Hepatic stellate cell (primary cell): ENCODE measurements at regions not wholly inside any gene's neighbourhood (a gene's known extent, or its start where the extent isn't known, plus 50 kb on each side); places are given as distances from the start of the nearest gene placed in this dataset.
"Not testable (repeated sequence)": the region's sequence is repeated elsewhere in the genome, so short reads cannot be mapped to it uniquely, and the experiment has no call there.

ENCODE experiments used
- DNase-seq: peaks from one replicate; pipeline ENCODE4 v3.0.0; 2011; ENCODE audit warnings: low spot score

DNA sequence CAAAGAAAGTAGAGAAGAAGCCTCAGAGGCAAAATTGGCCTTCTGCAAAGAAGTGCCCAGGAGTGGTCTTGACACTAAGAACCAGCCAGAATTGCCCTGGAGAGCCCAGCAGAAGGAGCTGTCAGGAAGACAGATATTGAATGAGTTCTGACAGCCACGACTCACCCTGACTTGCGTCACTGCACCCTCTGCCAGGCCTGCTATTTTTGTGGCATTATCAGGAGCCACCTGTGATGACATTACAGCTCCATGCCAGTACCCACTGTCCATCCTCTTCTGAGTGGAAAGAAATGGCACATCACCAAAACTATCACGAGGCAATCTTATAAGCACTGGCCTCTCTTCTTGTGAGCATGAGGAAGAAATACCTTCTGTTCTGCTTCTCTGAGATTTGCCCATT lies 67.7 kb downstream of the SMIM20 start:
- no peak for DNase-seq

DNA sequence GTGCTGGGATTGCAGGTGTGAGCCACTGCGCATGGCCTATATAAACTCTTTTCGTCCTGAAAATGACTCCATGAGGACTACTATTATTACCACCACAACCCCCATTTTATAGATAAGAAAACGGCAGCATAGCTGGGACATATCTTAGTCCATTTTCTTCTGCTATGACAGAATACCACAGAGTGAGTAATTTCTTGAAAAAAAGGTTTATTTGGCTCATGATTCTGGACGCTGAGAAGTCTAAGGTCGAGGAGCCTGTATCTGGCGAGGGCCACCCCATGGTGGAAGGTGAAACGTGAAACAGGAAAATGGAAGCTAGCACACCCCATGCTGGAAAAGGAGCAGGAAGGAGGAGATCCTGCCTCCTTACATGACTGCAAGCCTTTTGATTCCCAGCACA lies 68.9 kb downstream of the SMIM20 start:
- DNase-seq: no peak

DNA sequence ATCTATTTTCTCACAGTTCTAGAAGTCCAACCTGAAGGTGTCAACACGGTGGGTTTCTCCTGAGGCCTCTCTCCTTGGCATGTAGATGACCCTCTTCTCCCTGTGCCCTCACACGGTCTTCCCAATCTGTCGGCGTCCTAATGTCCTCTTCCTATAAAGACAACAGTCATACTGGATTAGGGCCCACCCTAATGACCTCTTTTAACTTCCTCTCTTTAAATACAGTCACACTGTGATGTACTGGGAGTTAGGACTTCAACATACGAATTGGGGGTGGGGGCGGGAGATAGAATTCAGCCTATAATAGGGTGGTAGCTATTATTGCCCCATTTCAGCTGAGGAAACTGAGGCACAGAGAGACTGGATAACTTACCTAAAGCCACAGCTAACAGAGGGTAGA lies 70.2 kb downstream of the SMIM20 start:
- no peak for DNase-seq

DNA sequence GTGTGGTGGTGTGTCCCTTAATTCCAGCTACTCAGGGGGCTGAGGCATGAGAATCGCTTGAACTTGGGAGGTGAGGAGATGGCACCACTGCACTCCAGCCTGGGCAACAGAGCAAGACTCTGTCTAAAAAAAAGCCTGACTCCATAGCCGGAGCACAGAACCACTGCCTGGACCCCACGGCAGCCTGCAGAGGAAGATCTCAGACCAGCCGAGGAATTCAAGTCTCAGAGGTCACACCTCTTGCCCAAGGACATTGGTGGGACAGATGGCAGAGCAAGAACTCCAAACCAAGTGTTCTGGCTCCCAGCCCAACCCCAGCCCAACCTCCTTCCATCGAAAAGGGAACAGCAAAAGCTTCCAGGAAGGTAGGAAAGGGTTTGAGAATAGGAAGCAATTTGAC lies 70.8 kb downstream of the SMIM20 start:
- DNase-seq: no peak

DNA sequence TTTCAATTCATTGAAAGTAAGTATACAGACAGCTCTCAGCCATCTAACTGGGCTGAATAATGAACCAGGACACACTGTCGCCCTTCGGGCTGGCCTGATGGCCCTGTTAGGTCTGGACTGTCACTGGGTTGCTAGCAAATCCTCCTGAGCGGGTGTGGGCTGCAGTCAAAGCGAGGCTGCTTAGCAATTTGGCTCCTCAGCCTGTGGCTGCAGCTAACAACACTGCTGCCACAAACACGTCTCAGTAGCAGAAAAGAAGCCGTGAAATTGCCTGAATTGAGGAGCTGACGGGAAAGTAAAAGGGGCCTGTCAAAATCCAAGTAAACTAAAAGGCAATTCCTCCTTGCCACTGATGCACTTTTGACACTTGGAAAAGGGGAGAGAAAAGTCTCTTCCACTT lies 72.8 kb downstream of the SMIM20 start:
- no peak for DNase-seq

DNA sequence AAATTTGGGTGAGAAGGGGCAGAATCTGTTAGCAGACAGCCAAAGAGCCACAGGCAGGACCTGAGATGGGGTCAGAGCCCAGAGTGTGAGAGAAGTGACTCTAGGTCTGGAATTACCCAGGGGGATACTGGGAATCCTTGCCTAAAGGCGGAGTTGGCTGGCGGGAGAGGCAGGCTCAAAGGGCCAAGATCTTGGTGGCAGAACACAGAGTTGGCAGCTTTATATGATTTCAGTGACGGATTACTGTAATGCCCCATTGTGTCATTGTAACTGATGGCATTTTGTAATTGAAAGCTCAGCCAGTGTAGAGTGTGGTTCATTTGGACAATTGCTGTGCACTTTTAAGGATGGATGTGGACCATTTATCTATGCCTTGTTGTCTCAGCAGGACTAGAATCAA lies 77.3 kb downstream of the SMIM20 start:
- no peak for DNase-seq

DNA sequence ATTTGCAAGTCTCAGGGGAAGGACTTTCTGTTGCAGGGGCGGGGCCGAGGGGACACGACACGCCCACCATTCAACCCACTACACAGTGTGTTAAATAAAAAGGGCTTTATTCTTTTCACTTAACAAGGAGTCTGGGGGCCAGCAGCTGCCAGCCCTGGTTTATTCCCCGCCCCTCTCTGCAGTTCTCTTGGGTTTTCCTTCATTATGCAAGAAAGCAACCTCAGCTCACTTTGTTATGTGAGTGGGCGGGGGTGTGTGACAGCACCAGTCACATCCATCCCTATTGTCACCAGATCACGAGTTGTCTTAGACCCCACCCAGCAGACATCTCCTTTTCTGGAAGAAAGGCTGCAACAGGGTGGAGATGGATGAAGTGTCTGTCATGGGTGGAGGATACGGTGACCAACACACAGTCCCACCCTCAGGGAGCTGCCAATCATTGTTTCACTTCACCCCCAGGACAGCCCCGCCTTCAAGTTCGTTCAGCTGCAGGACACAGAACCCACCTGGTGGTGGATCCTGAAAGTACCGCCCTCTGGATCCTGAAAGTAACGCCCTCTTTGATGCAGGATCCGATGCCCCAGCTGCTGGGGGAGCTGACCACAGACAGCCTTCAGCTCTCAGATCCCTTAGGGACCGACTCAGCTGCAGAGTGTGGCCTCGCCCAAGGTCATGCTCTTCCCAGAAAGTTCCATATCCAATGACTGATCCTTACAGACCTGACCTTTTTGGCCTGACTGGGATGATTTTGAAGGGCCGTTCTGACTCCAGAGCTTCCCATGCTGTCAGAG lies 79.6 kb downstream of the SMIM20 start:
- no peak for DNase-seq

DNA sequence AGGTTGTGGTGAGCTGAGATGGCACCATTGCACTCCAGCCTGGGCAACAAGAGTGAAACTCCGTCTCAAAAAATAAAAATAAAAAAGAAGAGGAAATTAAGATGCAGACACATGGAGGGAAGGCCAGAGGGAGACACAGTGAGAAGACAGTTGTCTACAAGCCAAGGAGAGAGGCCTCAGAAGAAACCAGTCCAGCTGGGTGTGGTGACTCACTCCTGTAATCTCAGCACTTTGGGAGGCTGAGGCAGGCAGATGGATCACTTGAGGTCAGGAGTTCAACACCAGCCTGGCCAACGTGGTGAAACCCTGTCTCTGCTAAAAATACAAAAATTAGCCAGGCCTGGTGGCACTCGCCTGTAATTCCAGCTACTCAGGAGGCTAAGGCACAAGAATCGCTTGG lies 80.6 kb downstream of the SMIM20 start:
- DNase-seq: not testable (repeated sequence)

DNA sequence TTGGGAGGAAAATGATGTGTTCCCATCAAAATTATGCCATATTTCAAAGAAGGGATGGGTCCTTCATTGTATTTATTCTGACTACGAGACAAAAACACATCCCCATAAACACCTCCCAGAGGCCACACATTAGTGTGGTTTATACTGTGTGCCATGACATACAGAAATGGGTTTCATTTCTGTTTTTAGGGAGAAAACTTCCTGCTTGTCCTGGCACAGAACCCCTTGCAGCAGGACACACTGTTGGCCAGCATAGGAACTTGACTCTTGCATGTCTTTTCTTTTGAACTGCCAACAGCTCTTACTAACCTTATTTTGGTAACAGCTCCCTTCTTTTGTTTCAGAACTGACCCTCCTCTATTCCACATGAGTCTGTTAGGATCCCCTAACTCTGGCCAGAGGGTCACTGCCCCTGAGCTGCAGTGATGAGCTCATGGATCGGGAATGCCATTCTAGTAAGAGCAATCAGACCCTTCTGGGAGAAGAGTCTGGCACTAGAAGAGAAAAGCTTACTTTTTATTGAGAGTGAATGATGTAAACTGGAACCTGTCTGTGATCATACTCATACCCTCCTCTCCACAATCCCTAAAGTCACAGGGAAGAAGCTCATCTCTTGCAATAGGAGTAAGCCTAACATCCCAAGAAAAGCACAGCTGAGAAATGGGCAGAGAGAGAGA lies 86.4 kb downstream of the SMIM20 start:
- no peak for DNase-seq

DNA sequence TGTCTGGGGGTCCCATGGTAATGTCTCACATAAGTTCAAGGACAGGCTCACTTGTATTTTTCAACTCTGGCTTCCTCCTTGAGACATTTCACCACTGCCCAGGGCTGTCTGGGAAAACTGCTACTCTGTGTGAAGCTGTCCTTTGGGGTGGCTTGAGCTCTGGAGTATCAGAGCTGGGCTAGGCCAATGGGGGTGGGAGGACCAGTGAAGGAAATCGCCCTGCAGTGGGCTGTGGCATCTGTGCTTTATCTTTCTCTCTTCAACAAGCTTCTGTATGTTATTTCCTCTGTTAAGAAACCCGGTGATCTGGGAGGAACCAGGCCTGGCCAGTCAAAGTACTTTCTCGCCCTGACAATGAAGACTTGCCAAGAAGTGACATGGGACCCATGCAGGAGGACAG lies 87.4 kb downstream of the SMIM20 start:
- no peak for DNase-seq

DNA sequence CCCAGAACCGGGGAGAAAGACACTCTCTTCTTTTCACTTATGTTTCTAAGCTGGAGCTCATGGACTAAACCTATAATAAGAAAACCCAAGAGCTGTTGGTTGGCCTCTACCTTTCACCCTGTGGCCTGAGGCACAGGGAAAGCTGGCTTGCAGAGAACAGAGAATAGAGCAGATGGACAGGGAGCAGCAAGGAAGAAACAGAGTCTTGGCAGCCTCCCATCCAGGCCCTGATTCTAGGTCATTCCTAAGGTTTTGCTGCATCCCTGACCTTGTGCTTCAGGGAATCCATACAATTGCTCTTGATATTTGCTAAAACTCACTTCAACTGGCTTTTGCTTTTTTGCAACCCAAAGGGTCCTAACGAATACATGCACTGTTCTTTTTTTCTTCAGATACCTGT lies 87.8 kb downstream of the SMIM20 start:
- no peak for DNase-seq

DNA sequence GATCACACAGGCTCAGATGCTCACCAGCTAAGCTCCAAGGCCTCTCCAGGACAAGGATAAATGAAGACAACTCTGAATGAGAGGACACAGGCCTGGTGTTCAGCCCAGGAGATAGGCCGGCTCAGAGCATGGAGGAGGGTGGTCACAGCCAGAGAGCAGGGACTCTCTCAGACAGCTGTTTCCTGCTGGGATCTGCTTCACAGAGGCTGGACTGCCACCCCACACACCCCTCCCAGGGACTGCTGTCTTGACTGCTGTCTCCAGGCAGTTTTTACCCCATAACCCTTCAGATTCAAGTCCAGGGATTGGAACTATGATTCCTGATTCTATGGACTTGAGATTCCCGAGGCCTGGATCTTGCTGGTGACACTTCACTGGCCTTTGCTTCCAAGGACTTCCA lies 89.0 kb downstream of the SMIM20 start:
- no peak for DNase-seq

DNA sequence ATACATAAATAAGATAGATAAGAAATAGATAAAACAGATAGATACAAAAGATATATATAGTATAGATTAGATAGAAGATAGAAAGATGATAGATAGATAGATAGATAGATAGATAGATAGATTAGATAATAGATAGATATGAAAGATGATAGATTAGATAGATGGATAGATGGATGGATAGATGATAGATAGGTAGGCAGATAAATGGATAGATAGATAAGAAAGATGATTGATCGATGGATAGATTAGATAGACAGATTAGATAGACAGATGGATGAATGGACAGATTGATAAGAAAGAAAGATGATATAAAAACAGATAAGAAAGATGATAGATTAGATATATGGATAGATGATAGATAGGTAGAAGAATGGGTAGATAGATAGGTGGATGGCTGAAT lies 90.3 kb downstream of the SMIM20 start:
- no peak for DNase-seq

DNA sequence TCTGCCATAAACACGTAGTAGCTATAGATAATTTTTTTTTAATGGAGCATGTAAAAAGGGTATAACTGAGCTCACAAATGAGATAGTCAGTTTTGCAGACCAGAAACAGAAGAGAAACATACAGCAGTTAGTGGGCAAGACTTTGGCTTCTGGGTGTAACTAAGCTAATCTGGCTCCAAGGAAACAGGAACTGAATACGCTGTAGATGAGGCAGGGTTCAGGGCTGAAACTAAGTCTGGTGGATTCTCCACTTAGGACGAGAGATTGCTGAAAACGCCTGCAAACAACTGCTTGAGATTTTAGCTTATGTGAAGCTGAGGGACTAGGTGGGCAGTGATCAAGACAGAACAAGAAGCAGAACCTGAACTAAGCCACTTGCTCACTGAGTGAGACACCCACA lies 91.7 kb downstream of the SMIM20 start:
- DNase-seq: no peak

DNA sequence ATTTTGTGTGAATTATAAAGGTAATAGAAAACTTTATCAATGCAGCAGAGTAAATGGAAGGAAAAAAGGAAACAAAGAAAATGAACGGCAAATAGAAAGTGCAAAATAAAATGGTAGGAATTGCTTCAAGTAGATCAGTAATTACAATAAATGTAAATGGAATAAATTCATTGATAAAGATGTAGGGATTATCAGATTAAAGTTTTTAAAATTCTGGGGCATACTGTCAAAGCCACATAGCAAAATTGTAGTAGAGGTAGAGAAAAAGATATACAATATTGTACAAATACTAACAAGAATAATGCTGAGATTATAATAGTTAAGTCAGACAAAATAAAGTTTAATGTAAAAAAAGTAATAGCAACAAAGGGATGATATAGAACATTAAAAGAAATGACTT lies 94.7 kb downstream of the SMIM20 start:
- no peak for DNase-seq

DNA sequence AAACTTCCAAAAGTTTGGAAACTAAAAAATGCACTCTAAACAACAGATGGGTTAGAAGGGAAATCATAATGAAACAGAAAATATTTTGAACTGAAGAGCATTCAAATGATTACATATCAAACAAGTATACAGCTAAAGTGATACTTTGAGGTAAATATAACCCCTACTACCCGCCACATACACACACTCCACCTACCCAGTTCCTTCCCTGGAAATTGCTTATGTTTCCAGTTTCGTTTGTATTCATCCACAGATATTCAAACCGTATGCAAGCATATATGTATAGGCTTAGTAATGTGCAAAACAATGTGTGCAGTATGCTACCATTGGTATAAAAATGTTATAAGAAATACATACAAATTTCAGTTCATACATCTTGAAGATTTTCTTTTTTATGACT lies 95.5 kb downstream of the SMIM20 start:
- DNase-seq: no peak

DNA sequence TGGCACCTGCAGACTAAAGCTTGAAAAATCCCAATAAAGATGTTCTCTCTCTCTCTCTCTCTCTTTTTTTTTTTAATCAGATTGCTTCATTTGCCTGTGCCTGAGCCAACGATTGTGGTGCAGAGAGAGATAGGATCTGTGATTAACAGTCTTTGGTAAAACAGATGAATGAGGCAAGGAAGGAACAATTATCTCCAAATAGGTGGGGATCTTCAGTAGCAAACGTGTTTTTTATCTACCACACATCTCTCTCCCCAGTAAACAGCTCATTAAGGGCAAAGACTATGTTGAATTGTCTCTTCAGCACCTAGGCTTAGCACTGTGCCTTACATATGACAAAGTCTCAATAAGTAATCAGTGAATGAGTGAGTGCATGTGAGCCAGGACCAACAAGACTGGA lies 96.3 kb downstream of the SMIM20 start:
- DNase-seq: no peak

DNA sequence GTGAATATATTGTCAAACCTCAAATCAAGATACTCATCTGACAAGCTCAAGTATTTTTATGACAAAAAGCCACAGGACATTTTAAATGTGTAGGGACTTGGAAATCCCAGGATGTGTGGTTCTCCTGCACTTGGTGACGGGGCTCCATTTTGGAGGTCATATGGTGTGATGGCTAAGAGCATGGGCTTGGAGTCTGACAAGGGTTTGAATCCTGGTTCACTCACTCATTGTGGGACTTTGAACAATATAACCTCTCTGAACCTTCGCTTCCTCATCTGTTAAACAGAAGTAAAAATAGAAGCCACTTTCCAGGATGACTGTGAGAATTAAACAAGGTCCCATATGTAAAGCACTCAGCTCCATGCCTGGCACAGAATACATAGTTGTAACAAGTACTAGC lies 99.6 kb downstream of the SMIM20 start:
- no peak for DNase-seq

DNA sequence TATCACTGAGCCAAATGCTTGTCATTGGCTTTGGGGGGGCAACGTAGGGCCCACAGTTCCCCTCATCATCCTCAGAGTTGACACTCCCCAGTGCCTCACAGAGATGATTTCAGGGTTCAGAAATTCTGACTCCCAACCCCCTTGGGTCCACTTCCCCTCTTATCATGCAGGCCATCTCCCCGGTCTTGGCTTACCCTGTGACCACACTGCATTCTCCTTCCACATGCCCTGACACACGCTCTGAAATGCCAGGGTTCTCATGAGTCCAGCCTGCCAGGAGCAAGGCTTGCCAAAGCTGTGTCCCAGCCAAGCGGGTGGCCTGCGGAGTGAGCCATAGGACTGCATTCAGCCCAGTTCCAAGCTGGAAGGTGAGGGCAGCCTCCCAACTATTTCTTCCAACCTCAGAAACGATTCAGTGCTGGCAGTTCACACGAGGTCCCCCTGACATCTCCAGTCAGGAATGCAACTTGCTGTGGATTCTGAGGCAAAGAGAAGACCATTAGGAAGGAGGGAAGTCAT lies 101.2 kb downstream of the SMIM20 start:
- DNase-seq: peak; percentile 75

DNA sequence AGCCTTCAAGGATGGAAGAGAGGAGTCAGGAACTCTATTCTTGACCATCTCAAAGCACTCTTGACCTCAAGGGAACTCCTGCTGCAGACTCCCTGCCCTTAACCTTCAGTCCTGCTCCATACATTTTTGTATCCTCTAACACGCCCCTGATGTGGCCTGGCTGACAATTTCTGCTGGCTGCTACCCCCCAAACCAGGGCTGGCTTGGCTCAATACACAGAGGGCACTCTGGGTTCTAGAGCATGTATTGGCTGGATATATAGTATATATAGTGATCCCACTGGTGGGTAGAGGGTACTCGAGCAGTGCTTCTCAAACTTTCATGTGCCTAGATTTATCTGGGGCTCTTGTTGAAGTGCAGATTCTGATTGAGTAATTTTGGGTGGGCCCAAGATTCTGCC lies 101.9 kb downstream of the SMIM20 start:
- DNase-seq: no peak

DNA sequence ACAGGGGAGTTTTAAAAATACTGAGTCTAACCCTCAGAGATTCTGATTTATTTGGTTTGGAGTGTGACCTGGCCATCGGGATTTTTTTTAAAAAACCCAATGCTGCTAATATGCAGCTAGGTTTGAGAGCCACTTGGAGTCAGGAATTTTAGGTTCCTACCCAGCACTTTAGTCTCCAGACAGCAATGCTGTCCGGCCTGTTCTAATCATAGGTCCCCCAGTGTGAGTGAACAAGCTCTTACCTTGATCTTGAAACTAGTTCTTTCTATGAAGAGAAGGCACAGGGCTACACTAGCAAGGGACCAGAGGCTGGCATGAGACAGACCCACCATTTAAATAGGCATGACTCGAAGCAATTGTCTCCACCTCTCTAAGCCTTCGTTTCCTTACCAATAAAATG lies 103.5 kb downstream of the SMIM20 start:
- DNase-seq: no peak

DNA sequence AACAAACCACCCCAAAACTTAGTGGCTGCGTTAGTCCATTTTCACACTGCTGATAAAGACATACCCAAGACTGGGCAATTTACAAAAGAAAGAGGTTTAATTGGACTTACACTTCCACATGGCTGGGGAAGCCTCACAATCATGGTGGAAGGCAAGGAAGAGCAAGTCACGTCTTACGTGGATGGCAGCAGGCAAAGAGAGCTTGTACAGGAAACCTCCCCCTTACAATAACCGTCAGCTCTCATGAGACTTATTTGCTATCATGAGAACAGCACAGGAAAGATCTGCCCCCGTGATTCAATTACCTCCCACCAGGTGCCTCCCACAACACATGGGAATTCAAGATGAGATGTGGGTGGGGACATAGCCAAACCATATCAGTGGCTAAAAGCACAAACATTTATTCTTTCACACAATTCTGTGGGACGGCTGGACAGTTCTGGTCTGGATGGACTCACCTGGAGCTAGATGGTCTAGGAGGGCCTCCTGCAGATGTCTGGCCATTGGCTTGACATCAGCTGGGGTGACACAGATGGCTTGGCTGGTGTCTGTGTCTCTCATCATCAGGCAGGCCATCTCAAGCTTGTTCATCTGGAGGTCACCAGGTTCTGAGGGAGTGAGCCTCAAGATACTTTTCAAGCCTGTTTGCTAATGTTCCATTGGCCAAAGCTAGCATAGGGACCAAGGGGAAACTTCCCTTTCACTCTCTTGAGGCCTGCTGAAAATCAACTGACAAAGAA lies 104.1 kb downstream of the SMIM20 start:
- not testable (repeated sequence) for DNase-seq

DNA sequence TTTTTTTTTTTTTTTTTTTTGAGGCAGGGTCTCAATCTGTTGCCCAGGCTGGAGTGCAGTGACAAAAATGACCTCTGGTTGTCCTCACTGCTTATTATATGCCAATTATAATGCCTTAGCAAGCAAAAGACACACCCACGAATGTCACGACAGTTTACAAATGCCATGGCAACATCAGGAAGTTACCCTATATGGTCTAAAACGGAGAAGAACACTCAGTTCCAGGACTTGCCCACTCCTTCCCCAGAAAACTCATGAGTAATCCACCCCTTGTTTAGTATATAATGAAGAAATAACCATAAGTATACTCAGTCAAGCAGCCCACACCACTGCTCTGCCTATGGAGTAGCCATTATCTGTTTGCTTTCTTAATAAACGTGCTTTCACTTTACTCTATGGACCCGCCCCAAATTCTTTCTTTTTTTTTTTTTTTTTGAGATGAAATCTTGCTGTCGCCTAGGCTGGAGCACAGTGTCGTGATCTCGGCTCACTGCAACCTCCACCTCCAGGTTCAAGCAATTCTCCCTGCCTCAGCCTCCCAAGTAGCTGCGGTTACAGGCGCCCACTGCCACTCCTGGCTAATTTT lies 106.2 kb downstream of the SMIM20 start:
- DNase-seq: no peak
